T-helper 17 cell (primary cell): ENCODE measurements at regions not wholly inside any gene's neighbourhood (a gene's known extent, or its start where the extent isn't known, plus 50 kb on each side); places are given as distances from the start of the nearest gene placed in this dataset.
"Not testable (repeated sequence)": the region's sequence is repeated elsewhere in the genome, so short reads cannot be mapped to it uniquely, and the experiment has no call there.

ENCODE experiments used
- ATAC-seq: fragments of 150-1000 bp; cut with Tn5 transposase; 2 replicates; pipeline ENCODE4 v1.10.0; 2021; ENCODE audit warnings: mild to moderate bottlenecking, moderate library complexity
- DNase-seq, 3 donors: peaks; one replicate each; pipeline versions ENCODE4 v3.0.0 to v3.0.0-alpha.2; 2020 to 2021
- H3K9me3 ChIP-seq: one replicate; pipeline ENCODE4 v1.7.0; 2013; ENCODE audit warnings: low read length, mild to moderate bottlenecking; ENCODE audit not compliant: control insufficient read depth, poor library complexity, severe bottlenecking
- H3K27ac Mint-ChIP-seq: one replicate; pipeline ENCODE4 v1.8.0; 2022; ENCODE audit warnings: mild to moderate bottlenecking, moderate library complexity, mixed read lengths
- H3K27me3 Mint-ChIP-seq: one replicate; pipeline ENCODE4 v1.8.0; 2022; ENCODE audit warnings: mixed read lengths
- H3K36me3 Mint-ChIP-seq: one replicate; pipeline ENCODE4 v1.8.0; 2022; ENCODE audit warnings: low read depth, mixed read lengths
- H3K4me1 Mint-ChIP-seq: one replicate; pipeline ENCODE4 v1.8.0; 2022; ENCODE audit warnings: mild to moderate bottlenecking, mixed read lengths
- H3K4me3 Mint-ChIP-seq: one replicate; pipeline ENCODE4 v1.8.0; 2022; ENCODE audit warnings: mild to moderate bottlenecking, moderate library complexity, mixed read lengths

- Mint-ChIP-seq H3K27me3 (no peaks in the 10 kb centered on the region), H3K27ac (no peak overlapping the region), H3K4me1 (no peaks in the 10 kb centered on the region), H3K4me3 (no peak overlapping the region), H3K36me3 (no peaks in the 10 kb centered on the region)
- H3K9me3 ChIP-seq: no peaks in the 10 kb centered on the region
- no peak for DNase-seq
- ATAC-seq: no peak
Observed at GRCh38 chr9:82490019-82490499, 501.5 kb downstream of the SPATA31D1 start.

GRCh38 chr9:82490821-82491220, 502.2 kb downstream of the SPATA31D1 start:
- H3K4me1 Mint-ChIP-seq, H3K36me3 Mint-ChIP-seq, H3K9me3 ChIP-seq, DNase-seq, H3K27me3 Mint-ChIP-seq, ATAC-seq, H3K4me3 Mint-ChIP-seq, H3K27ac Mint-ChIP-seq: not testable (repeated sequence)

- H3K9me3 ChIP-seq: no peaks in the 10 kb centered on the region
- no peak for DNase-seq
- Mint-ChIP-seq H3K27me3 (no peaks in the 10 kb centered on the region), H3K27ac (no peak overlapping the region), H3K36me3 (no peaks in the 10 kb centered on the region), H3K4me3 (no peak overlapping the region), H3K4me1 (no peaks in the 10 kb centered on the region)
- ATAC-seq: no peak
Observed at GRCh38 chr9:82491604-82492003, 503.0 kb downstream of the SPATA31D1 start.

- Mint-ChIP-seq H3K4me1 (no peaks in the 10 kb centered on the region), H3K27me3 (no peaks in the 10 kb centered on the region), H3K27ac (no peak overlapping the region), H3K36me3 (no peaks in the 10 kb centered on the region), H3K4me3 (no peak overlapping the region)
- H3K9me3 ChIP-seq: no peaks in the 10 kb centered on the region
- ATAC-seq (no peak), DNase-seq (no peak)
Observed at GRCh38 chr9:82492274-82492673, 503.7 kb downstream of the SPATA31D1 start.

GRCh38 chr9:82495884-82496777, 507.6 kb downstream of the SPATA31D1 start:
- DNase-seq (no peak), ATAC-seq (no peak)
- H3K4me3 Mint-ChIP-seq: no peak overlapping the region
- H3K4me1 Mint-ChIP-seq: no peaks in the 10 kb centered on the region
- H3K9me3 ChIP-seq: no peaks in the 10 kb centered on the region
- no peaks in the 10 kb centered on the region for H3K36me3 Mint-ChIP-seq
- H3K27me3 Mint-ChIP-seq: no peaks in the 10 kb centered on the region
- no peak overlapping the region for H3K27ac Mint-ChIP-seq

GRCh38 chr9:82498541-82499317, 510.2 kb downstream of the SPATA31D1 start:
- no peaks in the 10 kb centered on the region for H3K9me3 ChIP-seq
- no peak for ATAC-seq
- H3K27ac Mint-ChIP-seq: no peak overlapping the region
- no peak overlapping the region for H3K4me3 Mint-ChIP-seq
- DNase-seq: no peak
- H3K36me3 Mint-ChIP-seq: no peaks in the 10 kb centered on the region
- no peaks in the 10 kb centered on the region for H3K4me1 Mint-ChIP-seq
- no peaks in the 10 kb centered on the region for H3K27me3 Mint-ChIP-seq

- DNase-seq: no peak
- no peak overlapping the region for H3K27ac Mint-ChIP-seq
- no peaks in the 10 kb centered on the region for H3K9me3 ChIP-seq
- ATAC-seq: no peak
- H3K27me3 Mint-ChIP-seq: no peaks in the 10 kb centered on the region
- H3K36me3 Mint-ChIP-seq: no peaks in the 10 kb centered on the region
- no peaks in the 10 kb centered on the region for H3K4me1 Mint-ChIP-seq
- H3K4me3 Mint-ChIP-seq: no peak overlapping the region
Observed at GRCh38 chr9:82499337-82499736, 510.8 kb downstream of the SPATA31D1 start.

GRCh38 chr9:82504620-82505019, 516.0 kb downstream of the SPATA31D1 start:
- H3K36me3 Mint-ChIP-seq: no peaks in the 10 kb centered on the region
- H3K9me3 ChIP-seq: no peaks in the 10 kb centered on the region
- H3K4me3 Mint-ChIP-seq: no peak overlapping the region
- ATAC-seq (no peak), DNase-seq (no peak)
- no peaks in the 10 kb centered on the region for H3K27me3 Mint-ChIP-seq
- no peak overlapping the region for H3K27ac Mint-ChIP-seq
- H3K4me1 Mint-ChIP-seq: no peaks in the 10 kb centered on the region

- no peaks in the 10 kb centered on the region for H3K9me3 ChIP-seq
- ATAC-seq (no peak), DNase-seq (no peak)
- H3K36me3 Mint-ChIP-seq: no peaks in the 10 kb centered on the region
- no peak overlapping the region for H3K4me3 Mint-ChIP-seq
- H3K27me3 Mint-ChIP-seq: no peaks in the 10 kb centered on the region
- H3K27ac Mint-ChIP-seq: no peak overlapping the region
- H3K4me1 Mint-ChIP-seq: no peaks in the 10 kb centered on the region
Observed at GRCh38 chr9:82511626-82512025, 523.1 kb downstream of the SPATA31D1 start.

GRCh38 chr9:82512728-82513127, 524.2 kb downstream of the SPATA31D1 start:
- H3K4me3 Mint-ChIP-seq: no peak overlapping the region
- DNase-seq: no peak
- ATAC-seq: no peak
- H3K27ac Mint-ChIP-seq: no peak overlapping the region
- H3K4me1 Mint-ChIP-seq: no peaks in the 10 kb centered on the region
- no peaks in the 10 kb centered on the region for H3K27me3 Mint-ChIP-seq
- H3K36me3 Mint-ChIP-seq: no peaks in the 10 kb centered on the region
- no peaks in the 10 kb centered on the region for H3K9me3 ChIP-seq

- Mint-ChIP-seq H3K27ac (no peak overlapping the region), H3K4me1 (no peaks in the 10 kb centered on the region), H3K36me3 (no peaks in the 10 kb centered on the region), H3K4me3 (no peak overlapping the region), H3K27me3 (no peaks in the 10 kb centered on the region)
- DNase-seq: no peak
- no peaks in the 10 kb centered on the region for H3K9me3 ChIP-seq
- ATAC-seq: no peak
Observed at GRCh38 chr9:82513242-82513751, 524.7 kb downstream of the SPATA31D1 start.

GRCh38 chr9:82513976-82514735, 525.6 kb downstream of the SPATA31D1 start:
- H3K4me3 Mint-ChIP-seq: no peak overlapping the region

GRCh38 chr9:82518868-82519267, 530.3 kb downstream of the SPATA31D1 start:
- no peaks in the 10 kb centered on the region for H3K36me3 Mint-ChIP-seq
- DNase-seq (no peak), ATAC-seq (no peak)
- H3K4me3 Mint-ChIP-seq: no peak overlapping the region
- H3K27ac Mint-ChIP-seq: no peak overlapping the region
- no peaks in the 10 kb centered on the region for H3K9me3 ChIP-seq
- H3K4me1 Mint-ChIP-seq: no peaks in the 10 kb centered on the region
- no peaks in the 10 kb centered on the region for H3K27me3 Mint-ChIP-seq

More at GRCh38 chr9:82513976-82514735, 525.6 kb downstream of the SPATA31D1 start:
- no peaks in the 10 kb centered on the region for H3K4me1 Mint-ChIP-seq
- no peak overlapping the region for H3K27ac Mint-ChIP-seq
- DNase-seq: no peak
- H3K27me3 Mint-ChIP-seq: no peaks in the 10 kb centered on the region
- no peaks in the 10 kb centered on the region for H3K36me3 Mint-ChIP-seq
- H3K9me3 ChIP-seq: no peaks in the 10 kb centered on the region
- no peak for ATAC-seq
